OCI-LY1 (cell line): ENCODE measurements at regions not wholly inside any gene's neighbourhood (a gene's known extent, or its start where the extent isn't known, plus 50 kb on each side); places are given as distances from the start of the nearest gene placed in this dataset.

Source experiments
- EZH2 ChIP-seq: fragments of 200-600 bp; sonication (generic), shearing (Covaris generic); IDR thresholded peaks from 2 replicates; pipeline ENCODE4 v1.8.0; 2017; ENCODE audit warnings: borderline replicate concordance, mixed run types, mild to moderate bottlenecking, antibody characterized with exemption, low read length, moderate library complexity, mixed read lengths
- TF ChIP-seq, protein P1 (sequence below): fragments of 200-600 bp; sonication (generic), shearing (Covaris generic); IDR thresholded peaks from 2 replicates; pipeline ENCODE4 v1.5.1; 2017; ENCODE audit warnings: mild to moderate bottlenecking, antibody characterized with exemption, low read length, moderate library complexity, mixed read lengths

DNA sequence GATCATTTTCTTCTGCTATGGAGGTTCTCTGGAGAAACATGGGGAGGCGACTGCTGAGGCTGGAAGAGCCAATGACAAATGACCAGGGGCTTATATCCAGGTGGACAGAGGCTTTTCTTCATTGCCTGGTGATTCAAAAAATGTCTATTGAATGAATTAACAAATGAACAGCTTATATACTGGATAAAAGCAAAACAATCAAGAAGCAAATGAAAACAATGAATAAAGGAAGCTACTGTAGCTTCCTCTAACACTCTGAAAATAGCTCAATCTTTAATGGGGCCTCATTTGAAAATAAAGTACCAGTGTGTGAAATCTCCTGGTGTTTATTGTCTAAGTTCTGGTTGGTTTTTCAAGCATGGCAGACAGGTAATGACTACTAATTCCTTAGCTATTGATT lies 167.5 kb upstream of the TMTC4 start:
- TF ChIP-seq, protein P1, sequence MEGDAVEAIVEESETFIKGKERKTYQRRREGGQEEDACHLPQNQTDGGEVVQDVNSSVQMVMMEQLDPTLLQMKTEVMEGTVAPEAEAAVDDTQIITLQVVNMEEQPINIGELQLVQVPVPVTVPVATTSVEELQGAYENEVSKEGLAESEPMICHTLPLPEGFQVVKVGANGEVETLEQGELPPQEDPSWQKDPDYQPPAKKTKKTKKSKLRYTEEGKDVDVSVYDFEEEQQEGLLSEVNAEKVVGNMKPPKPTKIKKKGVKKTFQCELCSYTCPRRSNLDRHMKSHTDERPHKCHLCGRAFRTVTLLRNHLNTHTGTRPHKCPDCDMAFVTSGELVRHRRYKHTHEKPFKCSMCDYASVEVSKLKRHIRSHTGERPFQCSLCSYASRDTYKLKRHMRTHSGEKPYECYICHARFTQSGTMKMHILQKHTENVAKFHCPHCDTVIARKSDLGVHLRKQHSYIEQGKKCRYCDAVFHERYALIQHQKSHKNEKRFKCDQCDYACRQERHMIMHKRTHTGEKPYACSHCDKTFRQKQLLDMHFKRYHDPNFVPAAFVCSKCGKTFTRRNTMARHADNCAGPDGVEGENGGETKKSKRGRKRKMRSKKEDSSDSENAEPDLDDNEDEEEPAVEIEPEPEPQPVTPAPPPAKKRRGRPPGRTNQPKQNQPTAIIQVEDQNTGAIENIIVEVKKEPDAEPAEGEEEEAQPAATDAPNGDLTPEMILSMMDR: no peak
- TF ChIP-seq EZH2: no peak
